ENCODE measurements at regions not wholly inside any gene's neighbourhood (a gene's known extent, or its start where the extent isn't known, plus 50 kb on each side); places are given as distances from the start of the nearest gene placed in this dataset.

- no peak overlapping the region for H3K27ac ChIP-seq
- no peaks in the 10 kb centered on the region for H3K9me3 ChIP-seq
- TF ChIP-seq POLR2A (IDR thresholded peaks at IDR 0.05) = no peak
- TF ChIP-seq, protein P1, sequence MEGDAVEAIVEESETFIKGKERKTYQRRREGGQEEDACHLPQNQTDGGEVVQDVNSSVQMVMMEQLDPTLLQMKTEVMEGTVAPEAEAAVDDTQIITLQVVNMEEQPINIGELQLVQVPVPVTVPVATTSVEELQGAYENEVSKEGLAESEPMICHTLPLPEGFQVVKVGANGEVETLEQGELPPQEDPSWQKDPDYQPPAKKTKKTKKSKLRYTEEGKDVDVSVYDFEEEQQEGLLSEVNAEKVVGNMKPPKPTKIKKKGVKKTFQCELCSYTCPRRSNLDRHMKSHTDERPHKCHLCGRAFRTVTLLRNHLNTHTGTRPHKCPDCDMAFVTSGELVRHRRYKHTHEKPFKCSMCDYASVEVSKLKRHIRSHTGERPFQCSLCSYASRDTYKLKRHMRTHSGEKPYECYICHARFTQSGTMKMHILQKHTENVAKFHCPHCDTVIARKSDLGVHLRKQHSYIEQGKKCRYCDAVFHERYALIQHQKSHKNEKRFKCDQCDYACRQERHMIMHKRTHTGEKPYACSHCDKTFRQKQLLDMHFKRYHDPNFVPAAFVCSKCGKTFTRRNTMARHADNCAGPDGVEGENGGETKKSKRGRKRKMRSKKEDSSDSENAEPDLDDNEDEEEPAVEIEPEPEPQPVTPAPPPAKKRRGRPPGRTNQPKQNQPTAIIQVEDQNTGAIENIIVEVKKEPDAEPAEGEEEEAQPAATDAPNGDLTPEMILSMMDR (IDR thresholded peaks at IDR 0.05) = no peak
- no peak for DNase-seq
- no peaks in the 10 kb centered on the region for H3K27me3 ChIP-seq
- no peaks in the 10 kb centered on the region for H3K4me1 ChIP-seq
- H3K4me3 ChIP-seq = no peak overlapping the region
- H3K36me3 ChIP-seq = no peaks in the 10 kb centered on the region
Measured at GRCh38 chr1:193634470-193634869, 448.1 kb upstream of the B3GALT2 start.

DNA sequence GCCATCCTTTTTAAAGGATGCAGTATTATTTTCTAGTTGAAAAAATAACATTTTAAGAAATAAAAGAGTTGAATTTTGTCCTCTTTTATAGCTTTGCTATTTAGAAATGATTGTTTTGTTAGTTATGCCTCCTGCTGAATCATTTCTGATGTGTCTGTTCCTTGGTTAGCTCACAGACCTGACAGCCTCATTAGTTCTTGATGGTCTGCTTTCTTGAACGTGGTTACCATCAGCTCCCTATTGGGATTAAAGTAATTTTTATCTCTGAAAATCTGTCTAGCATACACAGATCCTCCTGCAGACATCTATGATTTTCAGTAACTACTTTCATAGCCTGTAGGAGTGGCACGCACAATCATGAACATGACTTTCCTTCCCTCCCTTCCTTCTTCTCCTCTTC, 447.6 kb upstream of the B3GALT2 start:
- Histone ChIP-seq H3K4me1 (no peaks in the 10 kb centered on the region), H3K9me3 (no peaks in the 10 kb centered on the region), H3K27me3 (no peaks in the 10 kb centered on the region), H3K36me3 (no peaks in the 10 kb centered on the region), H3K4me3 (no peak overlapping the region), H3K27ac (no peak overlapping the region)
- no peak for DNase-seq
- TF ChIP-seq POLR2A (IDR thresholded peaks at IDR 0.05) = no peak
- TF ChIP-seq, protein P1 (IDR thresholded peaks at IDR 0.05) = no peak

GRCh38 chr1:193633093-193633492, 446.7 kb upstream of the B3GALT2 start:
- no peak for TF ChIP-seq POLR2A (IDR thresholded peaks at IDR 0.05)
- TF ChIP-seq, protein P1 (IDR thresholded peaks at IDR 0.05) = no peak

GRCh38 chr1:193631306-193631705, 444.9 kb upstream of the B3GALT2 start:
- Histone ChIP-seq H3K27me3 (no peaks in the 10 kb centered on the region), H3K27ac (no peak overlapping the region), H3K4me1 (no peaks in the 10 kb centered on the region), H3K9me3 (no peaks in the 10 kb centered on the region), H3K36me3 (no peaks in the 10 kb centered on the region), H3K4me3 (no peak overlapping the region)
- TF ChIP-seq, protein P1 (IDR thresholded peaks at IDR 0.05) = no peak
- TF ChIP-seq POLR2A (IDR thresholded peaks at IDR 0.05) = no peak
- DNase-seq = no peak

More at GRCh38 chr1:193633093-193633492, 446.7 kb upstream of the B3GALT2 start:
- Histone ChIP-seq H3K36me3 (no peaks in the 10 kb centered on the region), H3K27me3 (no peaks in the 10 kb centered on the region), H3K27ac (no peak overlapping the region), H3K4me3 (no peak overlapping the region), H3K4me1 (no peaks in the 10 kb centered on the region), H3K9me3 (no peaks in the 10 kb centered on the region)
- no peak for DNase-seq

- no peaks in the 10 kb centered on the region for H3K27me3 ChIP-seq
- no peak for TF ChIP-seq POLR2A (IDR thresholded peaks at IDR 0.05)
- TF ChIP-seq, protein P1 (IDR thresholded peaks at IDR 0.05) = no peak
Measured at GRCh38 chr1:193629875-193630274, 443.5 kb upstream of the B3GALT2 start.

DNA sequence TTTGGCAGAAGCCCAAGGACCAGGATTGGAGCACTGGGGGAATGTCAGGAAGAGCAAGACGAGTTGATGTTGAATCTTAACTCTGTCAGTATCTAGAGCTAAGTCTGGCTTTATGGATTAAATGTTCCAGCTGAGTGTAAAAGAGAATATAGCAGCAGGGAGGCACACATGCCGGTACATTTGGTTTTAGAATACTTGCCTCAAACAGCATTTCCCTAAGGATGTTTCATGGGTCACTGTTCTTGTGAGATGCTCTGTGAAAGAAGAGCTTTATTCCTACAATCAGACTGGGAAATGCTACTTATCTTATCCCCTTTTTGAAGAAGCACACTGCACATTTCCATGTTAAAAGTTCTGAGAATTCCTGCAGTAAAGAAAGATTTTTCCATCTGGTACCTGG, 440.3 kb upstream of the B3GALT2 start:
- DNase-seq = no peak
- no peak overlapping the region for H3K27ac ChIP-seq
- H3K36me3 ChIP-seq = no peaks in the 10 kb centered on the region
- no peaks in the 10 kb centered on the region for H3K4me1 ChIP-seq
- no peak overlapping the region for H3K4me3 ChIP-seq
- no peaks in the 10 kb centered on the region for H3K27me3 ChIP-seq
- no peaks in the 10 kb centered on the region for H3K9me3 ChIP-seq
- TF ChIP-seq POLR2A (IDR thresholded peaks at IDR 0.05) = no peak
- TF ChIP-seq, protein P1 (IDR thresholded peaks at IDR 0.05) = no peak

More at GRCh38 chr1:193629875-193630274, 443.5 kb upstream of the B3GALT2 start:
- H3K36me3 ChIP-seq = no peaks in the 10 kb centered on the region
- H3K4me1 ChIP-seq = no peaks in the 10 kb centered on the region
- no peak overlapping the region for H3K27ac ChIP-seq
- H3K9me3 ChIP-seq = no peaks in the 10 kb centered on the region
- no peak overlapping the region for H3K4me3 ChIP-seq
- no peak for DNase-seq
